ENCODE measurements at regions not wholly inside any gene's neighbourhood (a gene's known extent, or its start where the extent isn't known, plus 50 kb on each side); places are given as distances from the start of the nearest gene placed in this dataset.

GRCh38 chr22:26786398-26786797, 129.0 kb downstream of the MIAT start:
- Histone ChIP-seq H3K4me2 (ENCODE audit: low read length) (no peak overlapping the region), H3K27me3 (ENCODE audit: control insufficient read depth, insufficient read depth, low read length) (no peaks in the 10 kb centered on the region), H2AFZ (no peak overlapping the region), H3K4me3 (ENCODE audit: low read depth, low read length) (no peak overlapping the region), H3K9me3 (ENCODE audit: control insufficient read depth, low read length) (no peaks in the 10 kb centered on the region), H3K9ac (no peak overlapping the region), H3K27ac (no peak overlapping the region), H3K4me1 (no peaks in the 10 kb centered on the region), H3K36me3 (ENCODE audit: control insufficient read depth, insufficient read depth, low read length) (no peaks in the 10 kb centered on the region), H3K79me2 (no peaks in the 10 kb centered on the region)
- TF ChIP-seq CTCF (IDR thresholded peaks at IDR 0.05), result no peak

- no peaks in the 10 kb centered on the region for H3K4me1 ChIP-seq
Observed at GRCh38 chr22:26789951-26790350, 132.6 kb downstream of the MIAT start.

GRCh38 chr22:26792522-26792921, 135.1 kb downstream of the MIAT start:
- TF ChIP-seq CTCF (IDR thresholded peaks at IDR 0.05), result no peak
- no peaks in the 10 kb centered on the region for H3K36me3 ChIP-seq (ENCODE audit: control insufficient read depth, insufficient read depth, low read length)
- H3K4me2 ChIP-seq (ENCODE audit: low read length), result no peak overlapping the region
- no peak overlapping the region for H3K9ac ChIP-seq
- no peaks in the 10 kb centered on the region for H3K9me3 ChIP-seq (ENCODE audit: control insufficient read depth, low read length)
- H3K27ac ChIP-seq, result no peak overlapping the region
- no peak overlapping the region for H2AFZ ChIP-seq
- no peaks in the 10 kb centered on the region for H3K4me1 ChIP-seq
- no peaks in the 10 kb centered on the region for H3K27me3 ChIP-seq (ENCODE audit: control insufficient read depth, insufficient read depth, low read length)
- no peaks in the 10 kb centered on the region for H3K79me2 ChIP-seq
- H3K4me3 ChIP-seq (ENCODE audit: low read depth, low read length), result no peak overlapping the region

More at GRCh38 chr22:26789951-26790350, 132.6 kb downstream of the MIAT start:
- H3K79me2 ChIP-seq, result no peaks in the 10 kb centered on the region
- H3K36me3 ChIP-seq (ENCODE audit: control insufficient read depth, insufficient read depth, low read length), result no peaks in the 10 kb centered on the region
- H3K4me2 ChIP-seq (ENCODE audit: low read length), result no peak overlapping the region
- no peak overlapping the region for H3K9ac ChIP-seq
- TF ChIP-seq CTCF (IDR thresholded peaks at IDR 0.05), result no peak
- no peak overlapping the region for H3K27ac ChIP-seq
- H2AFZ ChIP-seq, result no peak overlapping the region
- H3K27me3 ChIP-seq (ENCODE audit: control insufficient read depth, insufficient read depth, low read length), result no peaks in the 10 kb centered on the region
- no peak overlapping the region for H3K4me3 ChIP-seq (ENCODE audit: low read depth, low read length)
- H3K9me3 ChIP-seq (ENCODE audit: control insufficient read depth, low read length), result no peaks in the 10 kb centered on the region

GRCh38 chr22:26796785-26797184, 139.4 kb downstream of the MIAT start:
- no peaks in the 10 kb centered on the region for H3K79me2 ChIP-seq
- no peak overlapping the region for H3K27ac ChIP-seq
- no peaks in the 10 kb centered on the region for H3K36me3 ChIP-seq (ENCODE audit: control insufficient read depth, insufficient read depth, low read length)
- H3K9ac ChIP-seq, result no peak overlapping the region
- H3K4me2 ChIP-seq (ENCODE audit: low read length), result no peak overlapping the region
- no peaks in the 10 kb centered on the region for H3K4me1 ChIP-seq
- no peak overlapping the region for H2AFZ ChIP-seq
- no peak for TF ChIP-seq CTCF (IDR thresholded peaks at IDR 0.05)
- H3K9me3 ChIP-seq (ENCODE audit: control insufficient read depth, low read length), result no peaks in the 10 kb centered on the region
- H3K27me3 ChIP-seq (ENCODE audit: control insufficient read depth, insufficient read depth, low read length), result no peaks in the 10 kb centered on the region
- no peak overlapping the region for H3K4me3 ChIP-seq (ENCODE audit: low read depth, low read length)

GRCh38 chr22:26797910-26798309, 140.5 kb downstream of the MIAT start:
- Histone ChIP-seq H3K9me3 (ENCODE audit: control insufficient read depth, low read length) (no peaks in the 10 kb centered on the region), H3K79me2 (no peaks in the 10 kb centered on the region), H3K27me3 (ENCODE audit: control insufficient read depth, insufficient read depth, low read length) (no peaks in the 10 kb centered on the region), H2AFZ (no peak overlapping the region), H3K4me3 (ENCODE audit: low read depth, low read length) (no peak overlapping the region), H3K4me2 (ENCODE audit: low read length) (no peak overlapping the region), H3K36me3 (ENCODE audit: control insufficient read depth, insufficient read depth, low read length) (no peaks in the 10 kb centered on the region), H3K4me1 (no peaks in the 10 kb centered on the region), H3K9ac (no peak overlapping the region), H3K27ac (no peak overlapping the region)
- no peak for TF ChIP-seq CTCF (IDR thresholded peaks at IDR 0.05)
